ENCODE measurements at regions not wholly inside any gene's neighbourhood (a gene's known extent, or its start where the extent isn't known, plus 50 kb on each side); places are given as distances from the start of the nearest gene placed in this dataset.

DNA sequence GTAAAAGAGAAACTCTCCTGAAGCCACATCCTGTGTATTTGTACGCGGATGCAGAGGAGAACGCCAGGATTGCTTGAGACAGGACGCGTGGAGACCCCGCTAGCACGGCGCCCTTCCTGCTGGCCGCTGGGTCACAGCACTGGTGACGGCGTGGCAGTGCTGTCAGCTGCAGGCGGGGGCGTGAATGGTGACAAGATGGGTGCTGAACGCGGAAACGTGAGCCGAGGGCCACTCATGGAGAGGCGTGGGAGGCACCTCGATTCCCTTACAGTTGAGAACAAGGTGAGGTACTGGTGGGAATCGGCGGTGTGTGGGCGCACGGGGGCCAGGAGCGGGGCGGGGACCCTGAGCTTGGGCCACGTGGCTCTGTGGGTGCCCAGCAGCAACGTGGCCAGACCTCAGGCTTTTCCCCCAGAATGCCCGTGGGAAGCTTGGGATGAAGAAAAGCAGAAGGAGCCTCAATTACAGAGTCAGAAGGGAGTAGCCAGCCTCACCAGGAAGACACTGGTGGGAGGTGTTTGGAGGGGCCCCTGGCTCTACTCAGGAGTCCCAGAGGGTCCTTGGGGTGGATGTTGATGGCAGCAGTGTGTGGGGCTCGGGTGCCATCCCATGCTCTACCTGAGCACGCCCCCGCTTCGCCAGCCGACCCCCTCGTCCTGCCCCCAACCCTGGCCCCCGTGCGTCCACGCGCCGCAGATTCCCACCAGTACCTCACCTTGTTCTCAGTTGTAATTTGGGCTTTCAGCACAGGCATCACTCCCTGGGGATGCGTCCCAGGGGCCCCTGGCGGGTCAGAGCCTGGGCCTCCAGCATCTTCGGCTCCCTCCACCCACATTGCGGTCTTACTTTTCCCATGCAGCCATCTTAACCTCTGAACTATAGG lies 208.4 kb upstream of the TCERG1L start:
- H3K27me3 ChIP-seq (replicated peaks in 2 of 5; ENCODE audit: control insufficient read depth in 4 of 5, insufficient read depth in 5 of 5, low read length in 4 of 5), result peaks cover 0 to 16% (median 0%) of the 10 kb centered on the region in 5 experiments
- ChIA-PET POLR2A (no interaction called here), CTCF (no interaction called here)
- no peaks in the 10 kb centered on the region for H3K4me1 ChIP-seq (ENCODE audit: control extremely low read depth in 1 of 4, control insufficient read depth in 4 of 4, insufficient read depth in 4 of 4, low read length in 3 of 4)
- H3K36me3 ChIP-seq (ENCODE audit: control insufficient read depth in 4 of 4, insufficient read depth in 4 of 4, low read length in 3 of 4), result no peaks in the 10 kb centered on the region
- peaks cover 0 to 4% (median 2%) of the 10 kb centered on the region in 5 experiments for H3K9me3 ChIP-seq (ENCODE audit: control extremely low read depth in 1 of 5, control insufficient read depth in 4 of 5, insufficient read depth in 2 of 5, low read depth in 1 of 5, low read length in 4 of 5)
- DNase-seq, result no peak
- no peak overlapping the region for H3K4me3 ChIP-seq (ENCODE audit: control insufficient read depth in 1 of 7, extremely low read depth in 1 of 7, insufficient read depth in 4 of 7, low read depth in 2 of 7, low read length in 6 of 7)
- 86% methylated on average over 38 of the region's 43 CpGs for WGBS (ENCODE audit: insufficient coverage)
- H3K27ac ChIP-seq (ENCODE audit: insufficient read depth in 1 of 2, low read depth in 1 of 2, low read length in 2 of 2, poor library complexity in 1 of 2, severe bottlenecking in 2 of 2), result no peak overlapping the region

DNA sequence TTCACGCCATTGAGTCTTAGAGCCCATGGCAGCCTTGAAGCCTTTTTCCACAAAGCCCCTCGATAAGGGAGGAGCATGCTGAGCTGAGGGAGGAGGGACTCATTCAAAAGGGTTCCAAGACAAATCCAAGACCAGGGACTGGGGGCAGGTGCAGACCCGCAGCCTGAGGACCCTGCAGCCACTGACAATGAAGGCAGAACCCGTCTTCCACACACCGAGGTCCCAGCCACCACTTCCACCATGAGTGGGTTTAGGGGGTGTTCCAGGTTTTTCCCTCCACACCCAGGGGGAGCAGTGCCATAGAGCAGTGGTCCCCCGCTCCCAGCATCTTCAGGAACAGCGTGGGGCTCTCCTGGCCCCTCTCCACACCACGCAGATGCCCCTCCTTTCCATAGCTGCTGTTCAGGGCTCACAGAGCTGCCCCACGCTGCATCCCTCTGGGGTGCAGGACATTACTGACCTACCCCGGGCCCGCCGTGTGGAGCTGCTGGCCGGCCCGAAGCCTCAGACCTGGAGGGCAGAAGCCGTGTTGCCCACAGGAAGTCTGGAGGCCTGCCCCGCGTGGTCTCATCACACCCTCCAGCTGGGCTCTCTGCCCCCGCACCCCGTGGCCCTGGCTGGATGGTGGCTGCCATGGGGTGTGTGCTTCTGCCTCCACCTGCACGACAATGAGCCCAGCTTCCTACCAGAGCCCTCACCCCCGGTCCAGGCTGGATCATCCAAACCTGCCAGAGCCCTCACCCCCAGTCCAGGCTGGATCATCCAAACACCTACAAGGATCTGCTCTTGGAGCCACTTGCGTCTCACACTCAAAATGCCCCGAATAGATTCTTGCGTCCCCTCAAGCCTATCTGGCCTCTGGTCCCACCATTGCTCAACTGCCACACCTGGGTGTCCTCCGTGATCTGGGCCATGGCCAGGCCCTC lies 220.0 kb upstream of the TCERG1L start:
- DNase-seq, result no peak
- no peak overlapping the region for H3K4me3 ChIP-seq (ENCODE audit: control insufficient read depth in 1 of 7, extremely low read depth in 1 of 7, insufficient read depth in 4 of 7, low read depth in 2 of 7, low read length in 6 of 7)
- H3K27me3 ChIP-seq (replicated peaks in 2 of 5; ENCODE audit: control insufficient read depth in 4 of 5, insufficient read depth in 5 of 5, low read length in 4 of 5), result peaks cover 0 to 5% (median 0%) of the 10 kb centered on the region in 5 experiments
- H3K9me3 ChIP-seq (ENCODE audit: control extremely low read depth in 1 of 5, control insufficient read depth in 4 of 5, insufficient read depth in 2 of 5, low read depth in 1 of 5, low read length in 4 of 5), result no peaks in the 10 kb centered on the region
- no peaks in the 10 kb centered on the region for H3K36me3 ChIP-seq (ENCODE audit: control insufficient read depth in 4 of 4, insufficient read depth in 4 of 4, low read length in 3 of 4)
- H3K27ac ChIP-seq (ENCODE audit: insufficient read depth in 1 of 2, low read depth in 1 of 2, low read length in 2 of 2, poor library complexity in 1 of 2, severe bottlenecking in 2 of 2), result no peak overlapping the region
- H3K4me1 ChIP-seq (ENCODE audit: control extremely low read depth in 1 of 4, control insufficient read depth in 4 of 4, insufficient read depth in 4 of 4, low read length in 3 of 4), result no peaks in the 10 kb centered on the region
- POLR2A ChIA-PET, result no interaction called here
- CTCF ChIA-PET, result no interaction called here
- WGBS (ENCODE audit: insufficient coverage), result 92% methylated on average over 18 of the region's 25 CpGs

- no peaks in the 10 kb centered on the region for H3K36me3 ChIP-seq (ENCODE audit: control insufficient read depth in 4 of 4, insufficient read depth in 4 of 4, low read length in 3 of 4)
- H3K9me3 ChIP-seq (ENCODE audit: control extremely low read depth in 1 of 5, control insufficient read depth in 4 of 5, insufficient read depth in 2 of 5, low read depth in 1 of 5, low read length in 4 of 5), result no peaks in the 10 kb centered on the region
- no peaks in the 10 kb centered on the region for H3K4me1 ChIP-seq (ENCODE audit: control extremely low read depth in 1 of 4, control insufficient read depth in 4 of 4, insufficient read depth in 4 of 4, low read length in 3 of 4)
- no peak for DNase-seq
- ChIA-PET POLR2A (no interaction called here), CTCF (no interaction called here)
- H3K27me3 ChIP-seq (replicated peaks in 2 of 5; ENCODE audit: control insufficient read depth in 4 of 5, insufficient read depth in 5 of 5, low read length in 4 of 5), result peaks cover 0 to 7% (median 3%) of the 10 kb centered on the region in 5 experiments
- 91% methylated on average over 11 of the region's 13 CpGs for WGBS (ENCODE audit: insufficient coverage)
- H3K27ac ChIP-seq (ENCODE audit: insufficient read depth in 1 of 2, low read depth in 1 of 2, low read length in 2 of 2, poor library complexity in 1 of 2, severe bottlenecking in 2 of 2), result no peak overlapping the region
- no peak overlapping the region for H3K4me3 ChIP-seq (ENCODE audit: control insufficient read depth in 1 of 7, extremely low read depth in 1 of 7, insufficient read depth in 4 of 7, low read depth in 2 of 7, low read length in 6 of 7)
Observed at GRCh38 chr10:131532291-131532690, 220.8 kb upstream of the TCERG1L start.

DNA sequence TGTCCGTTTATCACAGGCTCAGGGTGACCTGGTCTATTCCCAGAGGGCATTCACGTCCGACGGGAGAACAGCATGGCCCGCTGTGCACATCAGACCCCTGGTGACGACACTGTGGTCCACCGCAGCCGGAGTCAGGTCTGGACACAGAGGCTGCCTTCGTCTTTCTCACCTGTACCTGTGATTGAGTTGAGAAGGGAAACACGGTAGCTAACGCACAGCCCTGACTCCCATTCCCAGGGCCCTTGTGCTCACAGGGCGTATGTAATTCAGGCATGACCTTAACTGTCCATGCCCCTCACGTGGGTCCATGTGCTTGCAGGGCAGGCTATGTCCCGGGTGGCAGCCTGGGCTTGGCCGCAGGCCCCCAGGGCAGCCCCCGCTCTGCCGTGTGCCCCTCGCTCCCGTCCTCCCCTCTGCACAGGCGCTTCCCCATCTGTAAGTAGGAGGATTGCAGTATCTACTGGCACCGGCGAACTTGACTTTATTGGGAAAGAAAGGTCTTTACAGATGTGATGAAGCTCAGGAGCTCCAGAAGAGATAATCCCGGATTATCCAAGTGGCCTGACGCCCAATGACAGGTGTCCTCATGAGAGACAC lies 221.3 kb upstream of the TCERG1L start:
- H3K4me1 ChIP-seq (ENCODE audit: control extremely low read depth in 1 of 4, control insufficient read depth in 4 of 4, insufficient read depth in 4 of 4, low read length in 3 of 4), result no peaks in the 10 kb centered on the region
- peaks cover 0 to 7% (median 3%) of the 10 kb centered on the region in 5 experiments for H3K27me3 ChIP-seq (replicated peaks in 2 of 5; ENCODE audit: control insufficient read depth in 4 of 5, insufficient read depth in 5 of 5, low read length in 4 of 5)
- DNase-seq, result no peak
- CTCF ChIA-PET, result no interaction called here
- no peaks in the 10 kb centered on the region for H3K36me3 ChIP-seq (ENCODE audit: control insufficient read depth in 4 of 4, insufficient read depth in 4 of 4, low read length in 3 of 4)
- WGBS (ENCODE audit: insufficient coverage), result 94% methylated on average over 20 of the region's 24 CpGs
- no peak overlapping the region for H3K27ac ChIP-seq (ENCODE audit: insufficient read depth in 1 of 2, low read depth in 1 of 2, low read length in 2 of 2, poor library complexity in 1 of 2, severe bottlenecking in 2 of 2)
- H3K4me3 ChIP-seq (ENCODE audit: control insufficient read depth in 1 of 7, extremely low read depth in 1 of 7, insufficient read depth in 4 of 7, low read depth in 2 of 7, low read length in 6 of 7), result no peak overlapping the region
- no peaks in the 10 kb centered on the region for H3K9me3 ChIP-seq (ENCODE audit: control extremely low read depth in 1 of 5, control insufficient read depth in 4 of 5, insufficient read depth in 2 of 5, low read depth in 1 of 5, low read length in 4 of 5)
- POLR2A ChIA-PET, result no interaction called here

DNA sequence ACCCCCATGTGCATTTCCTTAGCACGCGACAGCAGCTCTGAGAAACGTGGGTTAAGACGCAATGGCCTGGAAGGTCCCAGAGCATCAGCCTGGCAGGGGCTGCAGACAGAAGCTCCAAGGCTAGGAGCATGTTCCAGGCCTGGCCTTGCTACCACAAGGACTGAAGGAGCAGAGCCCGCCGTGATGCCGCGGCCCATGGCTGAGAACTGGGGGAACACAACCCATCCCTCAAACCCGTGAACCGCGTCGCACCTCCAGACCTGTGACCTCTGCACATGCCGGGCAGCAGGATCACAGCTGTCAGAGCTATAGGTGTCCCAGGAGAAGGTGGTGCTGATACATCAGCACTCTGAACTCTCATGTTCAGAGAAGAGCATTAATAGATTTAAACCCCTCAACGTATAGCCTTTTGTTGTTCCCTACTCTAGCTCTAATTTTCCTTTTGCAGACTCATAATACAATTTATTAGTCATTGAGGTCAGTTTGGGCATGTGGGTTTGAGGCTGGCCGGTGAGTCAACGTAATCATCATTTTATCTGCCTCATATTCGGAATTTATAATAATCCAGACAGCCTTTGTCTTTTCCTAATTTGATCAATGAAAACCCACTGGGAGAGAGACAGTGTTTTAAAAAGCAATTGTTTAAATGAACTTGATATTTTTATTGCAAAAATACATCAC lies 222.5 kb upstream of the TCERG1L start:
- no peak overlapping the region for H3K4me3 ChIP-seq (ENCODE audit: control insufficient read depth in 1 of 7, extremely low read depth in 1 of 7, insufficient read depth in 4 of 7, low read depth in 2 of 7, low read length in 6 of 7)
- H3K36me3 ChIP-seq (ENCODE audit: control insufficient read depth in 4 of 4, insufficient read depth in 4 of 4, low read length in 3 of 4), result no peaks in the 10 kb centered on the region
- 94% methylated on average over 13 of the region's 17 CpGs for WGBS (ENCODE audit: insufficient coverage)
- no peak overlapping the region for H3K27ac ChIP-seq (ENCODE audit: insufficient read depth in 1 of 2, low read depth in 1 of 2, low read length in 2 of 2, poor library complexity in 1 of 2, severe bottlenecking in 2 of 2)
- peaks cover 0 to 7% (median 2%) of the 10 kb centered on the region in 5 experiments for H3K27me3 ChIP-seq (replicated peaks in 2 of 5; ENCODE audit: control insufficient read depth in 4 of 5, insufficient read depth in 5 of 5, low read length in 4 of 5)
- CTCF ChIA-PET, result no interaction called here
- no peaks in the 10 kb centered on the region for H3K9me3 ChIP-seq (ENCODE audit: control extremely low read depth in 1 of 5, control insufficient read depth in 4 of 5, insufficient read depth in 2 of 5, low read depth in 1 of 5, low read length in 4 of 5)
- POLR2A ChIA-PET, result no interaction called here
- no peaks in the 10 kb centered on the region for H3K4me1 ChIP-seq (ENCODE audit: control extremely low read depth in 1 of 4, control insufficient read depth in 4 of 4, insufficient read depth in 4 of 4, low read length in 3 of 4)
- DNase-seq, result no peak

- CTCF ChIA-PET, result no interaction called here
- 86% methylated on average over 9 of the region's 11 CpGs for WGBS (ENCODE audit: insufficient coverage)
- DNase-seq, result no peak
Observed at GRCh38 chr10:131534836-131535235, 223.3 kb upstream of the TCERG1L start.

More at GRCh38 chr10:131534836-131535235, 223.3 kb upstream of the TCERG1L start:
- no peaks in the 10 kb centered on the region for H3K4me1 ChIP-seq (ENCODE audit: control extremely low read depth in 1 of 4, control insufficient read depth in 4 of 4, insufficient read depth in 4 of 4, low read length in 3 of 4)
- H3K27ac ChIP-seq (ENCODE audit: insufficient read depth in 1 of 2, low read depth in 1 of 2, low read length in 2 of 2, poor library complexity in 1 of 2, severe bottlenecking in 2 of 2), result no peak overlapping the region
- no peaks in the 10 kb centered on the region for H3K9me3 ChIP-seq (ENCODE audit: control extremely low read depth in 1 of 5, control insufficient read depth in 4 of 5, insufficient read depth in 2 of 5, low read depth in 1 of 5, low read length in 4 of 5)
- H3K4me3 ChIP-seq (ENCODE audit: control insufficient read depth in 1 of 7, extremely low read depth in 1 of 7, insufficient read depth in 4 of 7, low read depth in 2 of 7, low read length in 6 of 7), result no peak overlapping the region
- POLR2A ChIA-PET, result no interaction called here
- H3K36me3 ChIP-seq (ENCODE audit: control insufficient read depth in 4 of 4, insufficient read depth in 4 of 4, low read length in 3 of 4), result no peaks in the 10 kb centered on the region
- peaks cover 0 to 9% (median 2%) of the 10 kb centered on the region in 5 experiments for H3K27me3 ChIP-seq (replicated peaks in 2 of 5; ENCODE audit: control insufficient read depth in 4 of 5, insufficient read depth in 5 of 5, low read length in 4 of 5)

All from common myeloid progenitor, CD34-positive (primary cell).